Inflammatory macrophage (primary cell): ENCODE measurements at regions not wholly inside any gene's neighbourhood (a gene's known extent, or its start where the extent isn't known, plus 50 kb on each side); places are given as distances from the start of the nearest gene placed in this dataset.
"Not testable (repeated sequence)": the region's sequence is repeated elsewhere in the genome, so short reads cannot be mapped to it uniquely, and the experiment has no call there.

Experiments
- DNase-seq, 2 donors: peaks; one replicate each; pipeline ENCODE4 v3.0.0-alpha.2; 2020 to 2022

GRCh38 chr3:164095279-164095678, 983.0 kb downstream of the SI start:
- no peak for DNase-seq

- no peak for DNase-seq
These were observed 983.8 kb downstream of the SI start for GRCh38 chr3:164094546-164094945.

GRCh38 chr3:164080208-164080607, 998.1 kb downstream of the SI start:
- no peak for DNase-seq

GRCh38 chr3:164064298-164064697, 1014.0 kb downstream of the SI start:
- DNase-seq = no peak

GRCh38 chr3:164060923-164061322, 1017.4 kb downstream of the SI start:
- no peak for DNase-seq

- no peak for DNase-seq
These were observed 1028.4 kb downstream of the SI start for GRCh38 chr3:164049847-164050246.

GRCh38 chr3:164048451-164048850, 1029.8 kb downstream of the SI start:
- no peak for DNase-seq

- DNase-seq = no peak
These were observed 1037.3 kb downstream of the SI start for GRCh38 chr3:164040991-164041390.

- DNase-seq = no peak
These were observed 1048.1 kb downstream of the SI start for GRCh38 chr3:164030194-164030593.

GRCh38 chr3:164024786-164025185, 1053.5 kb downstream of the SI start:
- no peak for DNase-seq

GRCh38 chr3:164023480-164023879, 1054.8 kb downstream of the SI start:
- no peak for DNase-seq

- DNase-seq = no peak
These were observed 1059.8 kb downstream of the SI start for GRCh38 chr3:164018500-164018899.

GRCh38 chr3:164007765-164008164, 1070.5 kb downstream of the SI start:
- no peak for DNase-seq

- DNase-seq = no peak
These were observed 1074.1 kb downstream of the SI start for GRCh38 chr3:164004205-164004604.

GRCh38 chr3:164003016-164003415, 1075.3 kb downstream of the SI start:
- DNase-seq = not testable (repeated sequence)

GRCh38 chr3:163983940-163984339, 1094.4 kb downstream of the SI start:
- DNase-seq = no peak

- no peak for DNase-seq
These were observed 1106.4 kb downstream of the SI start for GRCh38 chr3:163971861-163972260.

GRCh38 chr3:163957072-163957471, 1121.2 kb downstream of the SI start:
- no peak for DNase-seq

- DNase-seq = no peak
These were observed 1124.8 kb downstream of the SI start for GRCh38 chr3:163953526-163953925.

GRCh38 chr3:163952499-163952898, 1125.8 kb downstream of the SI start:
- DNase-seq = no peak

- DNase-seq = no peak
These were observed 1126.8 kb downstream of the SI start for GRCh38 chr3:163951397-163951987.

GRCh38 chr3:163946785-163947184, 1131.5 kb downstream of the SI start:
- no peak for DNase-seq

- DNase-seq = no peak
These were observed 1134.6 kb downstream of the SI start for GRCh38 chr3:163943664-163944063.

- no peak for DNase-seq
These were observed 1138.4 kb downstream of the SI start for GRCh38 chr3:163939926-163940325.

GRCh38 chr3:163936543-163936942, 1141.8 kb downstream of the SI start:
- DNase-seq = no peak
